HepG2 (cell line): ENCODE measurements at regions not wholly inside any gene's neighbourhood (a gene's known extent, or its start where the extent isn't known, plus 50 kb on each side); places are given as distances from the start of the nearest gene placed in this dataset.

Source experiments
- ATAC-seq: fragments of 200-7000 bp; cut with Tn5 transposase; 3 replicates; pipeline ENCODE4 v1.9.1; 2020; ENCODE audit warnings: mild to moderate bottlenecking, moderate library complexity
- BruUV-seq: library from RNA; stranded (reverse); fragments of 400-500 nt; replicated peaks from 2 replicates; lab custom pipeline; 2021; lab: Mats Ljungman, UMichigan
- CTCF ChIA-PET: fragments of 300-600 bp; formaldehyde crosslinking; extraction: SDS; loops from one replicate; lab custom pipeline; 2021; ENCODE audit warnings: low total read pairs, inconsistent platforms, low intra/inter-chr PET ratio; lab: Yijun Ruan, JAX
- POLR2A ChIA-PET: fragments of 350-600 bp; sonication (Branson Sonifier 250); formaldehyde crosslinking; loops from one replicate; lab custom pipeline; 2020; ENCODE audit warnings: antibody characterized with exemption, inconsistent platforms; lab: Yijun Ruan, JAX
- DNase-seq: peaks from one replicate; pipeline ENCODE4 v3.0.0-alpha.2; 2015; ENCODE audit warnings: low spot score
- FAIRE-seq: peaks from 3 replicates; lab custom pipeline; 2011; peaks lifted over from hg19 to GRCh38; lab: Jason Lieb, UNC
- H2AFZ ChIP-seq: one replicate; pipeline ENCODE4 v1.6.1; 2011; ENCODE audit warnings: low read length, inconsistent platforms
- H3K27ac ChIP-seq: fragments of 300-600 bp; 3 replicates; pipeline ENCODE4 v1.8.0; 2011; ENCODE audit warnings: mixed run types, mild to moderate bottlenecking, mixed read lengths, low read length, inconsistent platforms; ENCODE audit not compliant: insufficient read depth; ENCODE audit errors: extremely low read length
- H3K27me3 ChIP-seq, 2 experiments: fragments of 200-600 bp in 1 of 2; 2 replicates in 1 of 2; 3 replicates in 1 of 2; pipeline versions ENCODE4 v1.6.0 to v1.8.0; 2011; ENCODE audit warnings: low read length in 2 of 2, mild to moderate bottlenecking in 2 of 2, moderate library complexity in 2 of 2, inconsistent platforms in 1 of 2; ENCODE audit not compliant: insufficient read depth in 2 of 2, control insufficient read depth in 1 of 2
- H3K36me3 ChIP-seq, 2 experiments: fragments of 200-600 bp in 1 of 2; replicated peaks in 1 of 2; 2 replicates in 1 of 2; 3 replicates in 1 of 2; pipeline versions ENCODE4 v1.5.1 to v1.8.0; 2011; ENCODE audit warnings: low read length in 2 of 2, inconsistent platforms in 1 of 2; ENCODE audit not compliant: insufficient read depth in 2 of 2, control insufficient read depth in 1 of 2
- H3K4me1 ChIP-seq: 2 replicates; pipeline ENCODE4 v1.5.1; 2012; ENCODE audit warnings: low read length, inconsistent platforms; ENCODE audit not compliant: insufficient read depth
- H3K4me2 ChIP-seq: 2 replicates; pipeline ENCODE4 v1.6.0; 2011; ENCODE audit warnings: low read depth, low read length, inconsistent platforms
- H3K4me3 ChIP-seq, 3 experiments: fragments of 200-600 bp in 1 of 3; sonication (generic), shearing (Covaris generic) in 1 of 3; replicated peaks in 1 of 3; 2 replicates each; pipeline ENCODE4 v1.5.1; 2011 to 2016; ENCODE audit warnings: low read length in 3 of 3, inconsistent platforms in 2 of 3, low read depth in 2 of 3, mild to moderate bottlenecking in 2 of 3, control low read depth in 1 of 3, mixed read lengths in 1 of 3; ENCODE audit not compliant: insufficient read depth in 1 of 3
- H3K79me2 ChIP-seq: one replicate; pipeline ENCODE4 v1.6.1; 2011; ENCODE audit warnings: low read length, inconsistent platforms; ENCODE audit not compliant: insufficient read depth
- H3K9ac ChIP-seq: 2 replicates; pipeline ENCODE4 v1.6.0; 2011; ENCODE audit warnings: mild to moderate bottlenecking, low read depth, low read length, inconsistent platforms; ENCODE audit not compliant: insufficient read depth
- H3K9me3 ChIP-seq: 2 replicates; pipeline ENCODE4 v1.5.1; 2012; ENCODE audit warnings: mild to moderate bottlenecking, low read length
- H4K20me1 ChIP-seq: 2 replicates; pipeline ENCODE4 v1.6.0; 2011; ENCODE audit warnings: inconsistent platforms, mild to moderate bottlenecking, low read length, moderate library complexity; ENCODE audit not compliant: insufficient read depth
- ATM ChIP-seq: fragments of 450-650 bp; IDR thresholded peaks from 2 replicates; pipeline ENCODE4 v1.7.1; 2017; ENCODE audit warnings: mild to moderate bottlenecking, borderline replicate concordance
- FOXC1 ChIP-seq: sonication (generic); formaldehyde crosslinking; IDR thresholded peaks from 2 replicates; pipeline ENCODE4 v1.8.0; 2022; ENCODE audit warnings: mild to moderate bottlenecking, missing genetic modification reagents, borderline replicate concordance
- GABPA ChIP-seq, 2 experiments: IDR thresholded peaks; 2 replicates each; pipeline ENCODE4 v1.6.1; 2011 to 2016; ENCODE audit warnings: low read depth in 2 of 2, low read length in 1 of 2, missing biosample characterization in 1 of 2, missing genetic modification characterization in 1 of 2
- SRSF1 ChIP-seq: fragments of 200-400 bp; formaldehyde crosslinking; optimal IDR thresholded peaks from 2 replicates; pipeline ENCODE3; 2017; ENCODE audit warnings: mild to moderate bottlenecking, low read depth, low read length, moderate library complexity
- ZBTB42 ChIP-seq: sonication (generic); formaldehyde crosslinking; IDR thresholded peaks from 2 replicates; pipeline ENCODE4 v1.5.0; 2020; ENCODE audit warnings: mild to moderate bottlenecking, missing genetic modification reagents
- ZNF547 ChIP-seq: sonication (generic); formaldehyde crosslinking; IDR thresholded peaks from 2 replicates; pipeline ENCODE4 v1.5.1; 2020; ENCODE audit warnings: mild to moderate bottlenecking, missing genetic modification reagents
- WGBS: methylation state at CpG from one replicate; pipeline ENCODE4 v1.1.6; 2017; ENCODE audit warnings: low lambda C conversion rate; 5-methylcytosine and 5-hydroxymethylcytosine counted together
- in situ Hi-C: cut with HindIII; loops from 2 replicates; pipeline ENCODE4 v1.10.0; 2017; ENCODE audit warnings: low pct_unique_long_range_greater_than_20kb; ENCODE audit not compliant: extremely low pct_ligation_motif_present
- intact Hi-C: fragments of 100-400 bp; cut with micrococcal nuclease; formaldehyde crosslinking; loops from one replicate; pipeline ENCODE4 v1.10.0; 2022; ENCODE audit not compliant: unreplicated experiment
- TF ChIP-seq, protein P1 (sequence below): sonication (generic); formaldehyde crosslinking; IDR thresholded peaks from 2 replicates; pipeline ENCODE4 v1.5.1; 2020; ENCODE audit warnings: missing genetic modification reagents, mild to moderate bottlenecking, borderline replicate concordance
- TF ChIP-seq, protein P2 (sequence below): sonication (generic); formaldehyde crosslinking; IDR thresholded peaks from 2 replicates; pipeline ENCODE4 v1.4.0; 2020; ENCODE audit warnings: mild to moderate bottlenecking, missing genetic modification reagents
- TF ChIP-seq, protein P3 (sequence below): sonication (generic); formaldehyde crosslinking; IDR thresholded peaks from 2 replicates; pipeline ENCODE4 v1.4.0; 2020; ENCODE audit warnings: mild to moderate bottlenecking, missing genetic modification reagents
- TF ChIP-seq, protein P4 (sequence below): sonication (generic); formaldehyde crosslinking; IDR thresholded peaks from 2 replicates; pipeline ENCODE4 v1.5.0; 2020; ENCODE audit warnings: mild to moderate bottlenecking, missing genetic modification reagents
- TF ChIP-seq, protein P5 (sequence below): sonication (generic); formaldehyde crosslinking; conservative IDR thresholded peaks from 2 replicates; pipeline ENCODE4 v1.4.0; 2020; ENCODE audit warnings: mild to moderate bottlenecking, missing genetic modification reagents, moderate library complexity

- intact Hi-C loops, result no loop called here
- H4K20me1 ChIP-seq, result no peaks in the 10 kb centered on the region
- ATAC-seq, result no peak
- no peak for DNase-seq
- 20% methylated on average over 9 of the region's 11 CpGs for WGBS
- H3K9ac ChIP-seq, result no peak overlapping the region
- H3K4me1 ChIP-seq, result no peaks in the 10 kb centered on the region
- H3K27ac ChIP-seq, result no peak overlapping the region
- no peak for FAIRE-seq
- in situ Hi-C loops, result no loop called here
- TF ChIP-seq ATM (no peak), GABPA (IDR thresholded peaks at IDR 0.05; ENCODE audit: low read depth, low read length) (no peak), GABPA (CRISPR knock-in tag; IDR thresholded peaks at IDR 0.05; ENCODE audit: low read depth) (no peak), ZBTB42 (no peak), ZNF547 (no peak), FOXC1 (CRISPR knock-in tag) (no peak), SRSF1 (no peak)
- TF ChIP-seq, protein P1, sequence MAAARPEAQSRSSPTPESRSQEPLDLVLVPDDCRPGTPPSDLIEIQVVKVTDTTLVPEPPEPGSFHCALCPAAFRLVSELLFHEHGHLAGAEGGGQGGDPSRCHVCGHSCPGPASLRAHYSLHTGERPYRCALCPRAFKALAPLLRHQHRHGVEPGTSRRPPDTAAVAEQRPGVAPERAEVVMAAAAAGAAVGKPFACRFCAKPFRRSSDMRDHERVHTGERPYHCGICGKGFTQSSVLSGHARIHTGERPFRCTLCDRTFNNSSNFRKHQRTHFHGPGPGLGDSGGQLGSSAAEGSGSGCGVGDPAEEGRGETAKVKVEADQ (CRISPR knock-in tag), result no peak
- TF ChIP-seq, protein P2, sequence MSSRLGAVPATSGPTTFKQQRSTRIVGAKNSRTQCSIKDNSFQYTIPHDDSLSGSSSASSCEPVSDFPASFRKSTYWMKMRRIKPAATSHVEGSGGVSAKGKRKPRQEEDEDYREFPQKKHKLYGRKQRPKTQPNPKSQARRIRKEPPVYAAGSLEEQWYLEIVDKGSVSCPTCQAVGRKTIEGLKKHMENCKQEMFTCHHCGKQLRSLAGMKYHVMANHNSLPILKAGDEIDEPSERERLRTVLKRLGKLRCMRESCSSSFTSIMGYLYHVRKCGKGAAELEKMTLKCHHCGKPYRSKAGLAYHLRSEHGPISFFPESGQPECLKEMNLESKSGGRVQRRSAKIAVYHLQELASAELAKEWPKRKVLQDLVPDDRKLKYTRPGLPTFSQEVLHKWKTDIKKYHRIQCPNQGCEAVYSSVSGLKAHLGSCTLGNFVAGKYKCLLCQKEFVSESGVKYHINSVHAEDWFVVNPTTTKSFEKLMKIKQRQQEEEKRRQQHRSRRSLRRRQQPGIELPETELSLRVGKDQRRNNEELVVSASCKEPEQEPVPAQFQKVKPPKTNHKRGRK (CRISPR knock-in tag), result no peak
- TF ChIP-seq, protein P3, sequence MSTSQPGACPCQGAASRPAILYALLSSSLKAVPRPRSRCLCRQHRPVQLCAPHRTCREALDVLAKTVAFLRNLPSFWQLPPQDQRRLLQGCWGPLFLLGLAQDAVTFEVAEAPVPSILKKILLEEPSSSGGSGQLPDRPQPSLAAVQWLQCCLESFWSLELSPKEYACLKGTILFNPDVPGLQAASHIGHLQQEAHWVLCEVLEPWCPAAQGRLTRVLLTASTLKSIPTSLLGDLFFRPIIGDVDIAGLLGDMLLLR (CRISPR knock-in tag), result no peak
- TF ChIP-seq, protein P4, sequence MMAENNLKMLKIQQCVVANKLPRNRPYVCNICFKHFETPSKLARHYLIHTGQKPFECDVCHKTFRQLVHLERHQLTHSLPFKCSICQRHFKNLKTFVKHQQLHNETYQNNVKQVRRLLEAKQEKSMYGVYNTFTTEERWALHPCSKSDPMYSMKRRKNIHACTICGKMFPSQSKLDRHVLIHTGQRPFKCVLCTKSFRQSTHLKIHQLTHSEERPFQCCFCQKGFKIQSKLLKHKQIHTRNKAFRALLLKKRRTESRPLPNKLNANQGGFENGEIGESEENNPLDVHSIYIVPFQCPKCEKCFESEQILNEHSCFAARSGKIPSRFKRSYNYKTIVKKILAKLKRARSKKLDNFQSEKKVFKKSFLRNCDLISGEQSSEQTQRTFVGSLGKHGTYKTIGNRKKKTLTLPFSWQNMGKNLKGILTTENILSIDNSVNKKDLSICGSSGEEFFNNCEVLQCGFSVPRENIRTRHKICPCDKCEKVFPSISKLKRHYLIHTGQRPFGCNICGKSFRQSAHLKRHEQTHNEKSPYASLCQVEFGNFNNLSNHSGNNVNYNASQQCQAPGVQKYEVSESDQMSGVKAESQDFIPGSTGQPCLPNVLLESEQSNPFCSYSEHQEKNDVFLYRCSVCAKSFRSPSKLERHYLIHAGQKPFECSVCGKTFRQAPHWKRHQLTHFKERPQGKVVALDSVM, result no peak
- TF ChIP-seq, protein P5, sequence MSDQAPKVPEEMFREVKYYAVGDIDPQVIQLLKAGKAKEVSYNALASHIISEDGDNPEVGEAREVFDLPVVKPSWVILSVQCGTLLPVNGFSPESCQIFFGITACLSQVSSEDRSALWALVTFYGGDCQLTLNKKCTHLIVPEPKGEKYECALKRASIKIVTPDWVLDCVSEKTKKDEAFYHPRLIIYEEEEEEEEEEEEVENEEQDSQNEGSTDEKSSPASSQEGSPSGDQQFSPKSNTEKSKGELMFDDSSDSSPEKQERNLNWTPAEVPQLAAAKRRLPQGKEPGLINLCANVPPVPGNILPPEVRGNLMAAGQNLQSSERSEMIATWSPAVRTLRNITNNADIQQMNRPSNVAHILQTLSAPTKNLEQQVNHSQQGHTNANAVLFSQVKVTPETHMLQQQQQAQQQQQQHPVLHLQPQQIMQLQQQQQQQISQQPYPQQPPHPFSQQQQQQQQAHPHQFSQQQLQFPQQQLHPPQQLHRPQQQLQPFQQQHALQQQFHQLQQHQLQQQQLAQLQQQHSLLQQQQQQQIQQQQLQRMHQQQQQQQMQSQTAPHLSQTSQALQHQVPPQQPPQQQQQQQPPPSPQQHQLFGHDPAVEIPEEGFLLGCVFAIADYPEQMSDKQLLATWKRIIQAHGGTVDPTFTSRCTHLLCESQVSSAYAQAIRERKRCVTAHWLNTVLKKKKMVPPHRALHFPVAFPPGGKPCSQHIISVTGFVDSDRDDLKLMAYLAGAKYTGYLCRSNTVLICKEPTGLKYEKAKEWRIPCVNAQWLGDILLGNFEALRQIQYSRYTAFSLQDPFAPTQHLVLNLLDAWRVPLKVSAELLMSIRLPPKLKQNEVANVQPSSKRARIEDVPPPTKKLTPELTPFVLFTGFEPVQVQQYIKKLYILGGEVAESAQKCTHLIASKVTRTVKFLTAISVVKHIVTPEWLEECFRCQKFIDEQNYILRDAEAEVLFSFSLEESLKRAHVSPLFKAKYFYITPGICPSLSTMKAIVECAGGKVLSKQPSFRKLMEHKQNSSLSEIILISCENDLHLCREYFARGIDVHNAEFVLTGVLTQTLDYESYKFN, result no peak
- no peak overlapping the region for H3K4me3 ChIP-seq
- no peaks in the 10 kb centered on the region for H3K79me2 ChIP-seq
- H3K4me2 ChIP-seq, result no peak overlapping the region
- H3K27me3 ChIP-seq, result peaks cover 0 to 12% of the 10 kb centered on the region in 2 experiments; a peak in 2 of 5 replicates
- H2AFZ ChIP-seq, result no peak overlapping the region
- ChIA-PET CTCF (no interaction called here), POLR2A (no interaction called here)
- no peaks in the 10 kb centered on the region for H3K9me3 ChIP-seq
- no peaks in the 10 kb centered on the region for H3K36me3 ChIP-seq
- no TSS peak for BruUV-seq
Observed at GRCh38 chrX:460116-460515, 73.4 kb upstream of the PPP2R3B start.
